ENCODE measurements at regions not wholly inside any gene's neighbourhood (a gene's known extent, or its start where the extent isn't known, plus 50 kb on each side); places are given as distances from the start of the nearest gene placed in this dataset.

- H3K4me3 ChIP-seq (ENCODE audit: low read length in 3 of 3): no peak overlapping the region
- intact Hi-C loops (cut with DNase I): no loop called here
- no peak for TF ChIP-seq CTCF (IDR thresholded peaks at IDR 0.05; ENCODE audit: borderline replicate concordance, extremely low read depth, insufficient read depth)
- no peaks in the 10 kb centered on the region for H3K27me3 ChIP-seq (ENCODE audit: control insufficient read depth, insufficient read depth, low read length)
- FAIRE-seq: no peak
- no peaks in the 10 kb centered on the region for H3K9me3 ChIP-seq (ENCODE audit: control insufficient read depth in 2 of 3, insufficient read depth in 1 of 3, low read length in 3 of 3)
- H3K4me1 ChIP-seq (ENCODE audit: control insufficient read depth in 2 of 3, insufficient read depth in 2 of 3, low read depth in 1 of 3, low read length in 3 of 3): no peaks in the 10 kb centered on the region
- no peak overlapping the region for H3K27ac ChIP-seq (ENCODE audit: low read depth in 2 of 2, low read length in 2 of 2)
- H3K36me3 ChIP-seq (ENCODE audit: control insufficient read depth in 2 of 3, insufficient read depth in 3 of 3, low read length in 3 of 3): no peaks in the 10 kb centered on the region
- DNase-seq: no peak
- no peak overlapping the region for H3K9ac ChIP-seq (ENCODE audit: low read length in 3 of 3)
Measured at GRCh38 chr6:2502096-2502997, 248.4 kb downstream of the MYLK4 start.

- no peak for FAIRE-seq
- no peak overlapping the region for H3K27ac ChIP-seq (ENCODE audit: low read depth in 2 of 2, low read length in 2 of 2)
Measured at GRCh38 chr6:2497922-2498623, 252.6 kb downstream of the MYLK4 start.

GRCh38 chr6:2496291-2496690 lies 250.9 kb upstream of the GMDS start:
- FAIRE-seq: no peak
- no peaks in the 10 kb centered on the region for H3K9me3 ChIP-seq (ENCODE audit: control insufficient read depth in 2 of 3, insufficient read depth in 1 of 3, low read length in 3 of 3)
- intact Hi-C loops (cut with DNase I): no loop called here
- H3K4me1 ChIP-seq (ENCODE audit: control insufficient read depth in 2 of 3, insufficient read depth in 2 of 3, low read depth in 1 of 3, low read length in 3 of 3): no peaks in the 10 kb centered on the region
- H3K4me3 ChIP-seq (ENCODE audit: low read length in 3 of 3): no peak overlapping the region
- H3K36me3 ChIP-seq (ENCODE audit: control insufficient read depth in 2 of 3, insufficient read depth in 3 of 3, low read length in 3 of 3): no peaks in the 10 kb centered on the region
- no peak for DNase-seq
- no peak for TF ChIP-seq CTCF (IDR thresholded peaks at IDR 0.05; ENCODE audit: borderline replicate concordance, extremely low read depth, insufficient read depth)
- H3K27me3 ChIP-seq (ENCODE audit: control insufficient read depth, insufficient read depth, low read length): no peaks in the 10 kb centered on the region
- no peak overlapping the region for H3K9ac ChIP-seq (ENCODE audit: low read length in 3 of 3)
- no peak overlapping the region for H3K27ac ChIP-seq (ENCODE audit: low read depth in 2 of 2, low read length in 2 of 2)

More at GRCh38 chr6:2497922-2498623, 252.6 kb downstream of the MYLK4 start:
- no peak for DNase-seq
- intact Hi-C loops (cut with DNase I): no loop called here
- Histone ChIP-seq H3K9me3 (ENCODE audit: control insufficient read depth in 2 of 3, insufficient read depth in 1 of 3, low read length in 3 of 3) (no peaks in the 10 kb centered on the region), H3K4me1 (ENCODE audit: control insufficient read depth in 2 of 3, insufficient read depth in 2 of 3, low read depth in 1 of 3, low read length in 3 of 3) (no peaks in the 10 kb centered on the region), H3K27me3 (ENCODE audit: control insufficient read depth, insufficient read depth, low read length) (no peaks in the 10 kb centered on the region), H3K36me3 (ENCODE audit: control insufficient read depth in 2 of 3, insufficient read depth in 3 of 3, low read length in 3 of 3) (no peaks in the 10 kb centered on the region), H3K4me3 (ENCODE audit: low read length in 3 of 3) (no peak overlapping the region), H3K9ac (ENCODE audit: low read length in 3 of 3) (no peak overlapping the region)
- no peak for TF ChIP-seq CTCF (IDR thresholded peaks at IDR 0.05; ENCODE audit: borderline replicate concordance, extremely low read depth, insufficient read depth)

Data from kidney (tissue), 13 donors.